Loucy (cell line): ENCODE measurements at regions not wholly inside any gene's neighbourhood (a gene's known extent, or its start where the extent isn't known, plus 50 kb on each side); places are given as distances from the start of the nearest gene placed in this dataset.
A peak's percentile ranks its signal among the peaks of the same experiment; 100 is the strongest.

Experiments
- H2AFZ ChIP-seq: fragments of 200-600 bp; sonication (generic); 2 replicates; pipeline ENCODE4 v1.6.0; 2016; ENCODE audit warnings: antibody characterized with exemption, mild to moderate bottlenecking, low read length, moderate library complexity
- H3F3A ChIP-seq: fragments of 200-600 bp; 2 replicates; pipeline ENCODE4 v1.6.0; 2016; ENCODE audit warnings: antibody characterized with exemption, low read depth, mild to moderate bottlenecking
- H3K27me3 ChIP-seq: fragments of 200-600 bp; sonication (generic); 2 replicates; pipeline ENCODE4 v1.6.1; 2014; ENCODE audit warnings: low read length, mild to moderate bottlenecking; ENCODE audit not compliant: insufficient read depth, poor library complexity, severe bottlenecking
- H3K36me3 ChIP-seq: fragments of 200-600 bp; sonication (generic); 2 replicates; pipeline ENCODE4 v1.6.1; 2016; ENCODE audit warnings: low read length; ENCODE audit not compliant: insufficient read depth
- H3K4me1 ChIP-seq: fragments of 200-600 bp; sonication (generic); 2 replicates; pipeline ENCODE4 v1.5.1; 2014; ENCODE audit warnings: low read length, mild to moderate bottlenecking; ENCODE audit not compliant: insufficient read depth, poor library complexity, severe bottlenecking
- H3K4me2 ChIP-seq: fragments of 200-600 bp; sonication (generic); 2 replicates; pipeline ENCODE4 v1.6.0; 2014; ENCODE audit warnings: antibody characterized with exemption, low read length, low read depth, mild to moderate bottlenecking; ENCODE audit not compliant: poor library complexity, severe bottlenecking
- H3K4me3 ChIP-seq: fragments of 200-600 bp; sonication (generic); 2 replicates; pipeline ENCODE4 v1.5.1; 2014; ENCODE audit warnings: low read length, mild to moderate bottlenecking, mixed read lengths; ENCODE audit not compliant: poor library complexity, severe bottlenecking
- H3K79me2 ChIP-seq: fragments of 200-600 bp; sonication (generic); 2 replicates; pipeline ENCODE4 v1.6.1; 2014; ENCODE audit warnings: low read length; ENCODE audit not compliant: insufficient read depth
- H3K9ac ChIP-seq: fragments of 200-600 bp; sonication (generic); 2 replicates; pipeline ENCODE4 v1.6.0; 2014; ENCODE audit warnings: mild to moderate bottlenecking, low read depth, low read length, moderate library complexity; ENCODE audit not compliant: poor library complexity, severe bottlenecking
- H3K9me2 ChIP-seq: fragments of 200-600 bp; sonication (generic); replicated peaks from 2 replicates; pipeline ENCODE4 v1.6.1; 2016; ENCODE audit warnings: low read depth, low read length, mixed read lengths
- H3K9me3 ChIP-seq: fragments of 200-600 bp; sonication (generic); 2 replicates; pipeline ENCODE4 v1.6.1; 2014; ENCODE audit warnings: mild to moderate bottlenecking, antibody characterized with exemption, low read length, low read depth; ENCODE audit not compliant: insufficient read depth
- H4K20me1 ChIP-seq: fragments of 200-600 bp; sonication (generic); 2 replicates; pipeline ENCODE4 v1.6.0; 2014; ENCODE audit warnings: antibody characterized with exemption, low read length, mild to moderate bottlenecking; ENCODE audit not compliant: insufficient read depth, poor library complexity, severe bottlenecking
- EZH2phosphoT487 ChIP-seq: fragments of 200-600 bp; IDR thresholded peaks from 2 replicates; pipeline ENCODE4 v1.6.1; 2018; ENCODE audit warnings: antibody characterized with exemption, mild to moderate bottlenecking, moderate library complexity, borderline replicate concordance
- TF ChIP-seq, protein P1 (sequence below): fragments of 200-600 bp; sonication (generic); conservative IDR thresholded peaks from 2 replicates; pipeline ENCODE4 v1.5.1; 2014; ENCODE audit warnings: mild to moderate bottlenecking, antibody characterized with exemption, low read length

GRCh38 chr16:63361032-63361624 lies 1324.9 kb upstream of the CDH8 start:
- Histone ChIP-seq H3K27me3 (no peaks in the 10 kb centered on the region), H3F3A (no peaks in the 10 kb centered on the region), H2AFZ (no peak overlapping the region), H3K9me3 (no peaks in the 10 kb centered on the region), H3K4me2 (no peak overlapping the region), H4K20me1 (no peaks in the 10 kb centered on the region), H3K4me3 (no peak overlapping the region), H3K4me1 (no peaks in the 10 kb centered on the region), H3K79me2 (no peaks in the 10 kb centered on the region), H3K9me2 (no peaks in the 10 kb centered on the region), H3K36me3 (no peaks in the 10 kb centered on the region), H3K9ac (no peak overlapping the region)
- TF ChIP-seq, protein P1, sequence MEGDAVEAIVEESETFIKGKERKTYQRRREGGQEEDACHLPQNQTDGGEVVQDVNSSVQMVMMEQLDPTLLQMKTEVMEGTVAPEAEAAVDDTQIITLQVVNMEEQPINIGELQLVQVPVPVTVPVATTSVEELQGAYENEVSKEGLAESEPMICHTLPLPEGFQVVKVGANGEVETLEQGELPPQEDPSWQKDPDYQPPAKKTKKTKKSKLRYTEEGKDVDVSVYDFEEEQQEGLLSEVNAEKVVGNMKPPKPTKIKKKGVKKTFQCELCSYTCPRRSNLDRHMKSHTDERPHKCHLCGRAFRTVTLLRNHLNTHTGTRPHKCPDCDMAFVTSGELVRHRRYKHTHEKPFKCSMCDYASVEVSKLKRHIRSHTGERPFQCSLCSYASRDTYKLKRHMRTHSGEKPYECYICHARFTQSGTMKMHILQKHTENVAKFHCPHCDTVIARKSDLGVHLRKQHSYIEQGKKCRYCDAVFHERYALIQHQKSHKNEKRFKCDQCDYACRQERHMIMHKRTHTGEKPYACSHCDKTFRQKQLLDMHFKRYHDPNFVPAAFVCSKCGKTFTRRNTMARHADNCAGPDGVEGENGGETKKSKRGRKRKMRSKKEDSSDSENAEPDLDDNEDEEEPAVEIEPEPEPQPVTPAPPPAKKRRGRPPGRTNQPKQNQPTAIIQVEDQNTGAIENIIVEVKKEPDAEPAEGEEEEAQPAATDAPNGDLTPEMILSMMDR, result peak; percentile 88
- TF ChIP-seq EZH2phosphoT487, result no peak

- no peaks in the 10 kb centered on the region for H3K9me3 ChIP-seq
- no peak overlapping the region for H3K4me2 ChIP-seq
- H3F3A ChIP-seq, result no peaks in the 10 kb centered on the region
- TF ChIP-seq EZH2phosphoT487, result no peak
- TF ChIP-seq, protein P1, result no peak
- H3K27me3 ChIP-seq, result no peaks in the 10 kb centered on the region
- H3K9me2 ChIP-seq, result no peaks in the 10 kb centered on the region
- no peaks in the 10 kb centered on the region for H4K20me1 ChIP-seq
- no peaks in the 10 kb centered on the region for H3K4me1 ChIP-seq
- H3K36me3 ChIP-seq, result no peaks in the 10 kb centered on the region
- H3K9ac ChIP-seq, result no peak overlapping the region
- no peak overlapping the region for H2AFZ ChIP-seq
- H3K4me3 ChIP-seq, result no peak overlapping the region
- H3K79me2 ChIP-seq, result no peaks in the 10 kb centered on the region
Measured at GRCh38 chr16:63349961-63350360, 1313.7 kb upstream of the CDH8 start.

GRCh38 chr16:63346000-63346399 lies 1309.8 kb upstream of the CDH8 start:
- Histone ChIP-seq H3K4me1 (no peaks in the 10 kb centered on the region), H3F3A (no peaks in the 10 kb centered on the region), H3K27me3 (no peaks in the 10 kb centered on the region), H3K9me2 (no peaks in the 10 kb centered on the region), H2AFZ (no peak overlapping the region), H3K79me2 (no peaks in the 10 kb centered on the region), H3K9me3 (no peaks in the 10 kb centered on the region), H3K36me3 (no peaks in the 10 kb centered on the region), H3K9ac (no peak overlapping the region), H3K4me3 (no peak overlapping the region), H3K4me2 (no peak overlapping the region), H4K20me1 (no peaks in the 10 kb centered on the region)
- no peak for TF ChIP-seq EZH2phosphoT487
- TF ChIP-seq, protein P1, result no peak
